NCI-H2227 (cell line): ENCODE measurements at regions not wholly inside any gene's neighbourhood (a gene's known extent, or its start where the extent isn't known, plus 50 kb on each side); places are given as distances from the start of the nearest gene placed in this dataset.

Experiments
- DNase-seq: peaks from one replicate; lab custom pipeline; 2025; ENCODE audit not compliant: unreplicated experiment; lab: John Stamatoyannopoulos, UW

DNA sequence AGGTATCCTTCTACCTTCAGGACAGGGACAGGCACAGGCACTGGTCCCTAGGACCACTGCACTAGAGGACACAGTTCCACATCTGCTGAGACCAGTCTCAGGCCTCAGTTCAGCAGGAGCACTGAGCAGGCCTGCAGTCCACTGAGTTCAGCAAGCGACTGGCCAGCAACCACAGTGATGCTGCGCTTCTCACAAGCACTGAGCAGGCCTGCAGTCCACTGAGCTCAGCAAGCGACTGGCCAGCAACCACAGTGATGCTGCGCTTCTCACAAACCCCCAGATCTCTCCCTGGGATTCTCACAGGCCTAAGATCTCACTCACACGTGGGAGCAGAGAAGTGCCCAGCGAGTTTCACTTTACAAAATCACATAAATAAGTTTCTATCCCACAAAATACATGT, 140.6 kb downstream of the IRS2 start:
- DNase-seq: no peak

DNA sequence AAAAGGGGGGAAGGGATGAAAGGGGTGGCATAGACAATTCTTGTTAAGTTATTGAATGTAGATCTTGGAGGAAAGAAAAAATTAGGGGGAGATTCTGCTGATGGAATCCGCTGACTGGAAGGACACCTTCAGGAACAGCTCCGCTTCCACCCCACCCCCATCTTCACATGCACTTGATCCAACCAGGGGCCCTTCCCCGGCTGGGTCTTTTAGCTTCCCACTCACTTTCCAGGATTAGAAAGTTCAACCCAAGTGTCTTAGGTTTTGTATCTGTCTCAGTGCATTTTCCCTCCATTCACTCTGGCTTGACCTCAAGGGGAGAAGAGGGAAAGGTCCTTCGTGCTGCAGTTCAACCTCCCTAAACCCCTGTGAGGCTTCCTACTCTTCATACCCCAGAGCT, 141.4 kb downstream of the IRS2 start:
- DNase-seq: no peak

DNA sequence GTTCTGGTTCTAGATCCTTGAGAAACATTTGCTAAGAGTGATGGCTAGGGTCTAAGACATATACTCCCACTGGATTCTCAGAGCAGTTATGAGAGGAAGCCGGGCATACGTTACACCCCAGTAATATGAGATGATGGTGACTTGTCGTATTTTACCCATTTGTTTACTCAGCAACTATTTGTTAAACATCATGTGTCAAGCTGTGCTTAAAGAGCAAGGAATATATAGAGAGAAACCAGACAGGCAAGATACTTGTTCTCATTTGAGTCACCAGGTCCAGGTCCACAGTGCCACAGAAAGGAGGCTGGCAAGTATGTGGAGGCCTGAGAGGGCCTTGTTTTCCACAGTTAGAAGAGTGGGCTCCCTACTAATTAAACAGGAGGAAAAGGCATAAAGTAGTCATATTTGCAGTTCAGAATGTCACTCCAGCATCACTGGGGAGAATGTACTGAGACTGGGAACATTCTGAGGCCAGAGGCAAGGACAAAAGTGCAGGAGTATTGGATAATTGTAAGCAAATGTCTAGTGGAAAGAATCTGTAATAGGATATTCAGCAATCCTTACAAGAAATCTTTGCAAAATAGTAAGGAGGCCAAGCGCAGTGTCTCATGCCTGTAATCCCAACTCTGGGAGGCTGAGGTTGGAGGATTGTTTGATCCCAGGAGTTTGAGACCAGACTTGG, 142.2 kb downstream of the IRS2 start:
- DNase-seq: no peak

DNA sequence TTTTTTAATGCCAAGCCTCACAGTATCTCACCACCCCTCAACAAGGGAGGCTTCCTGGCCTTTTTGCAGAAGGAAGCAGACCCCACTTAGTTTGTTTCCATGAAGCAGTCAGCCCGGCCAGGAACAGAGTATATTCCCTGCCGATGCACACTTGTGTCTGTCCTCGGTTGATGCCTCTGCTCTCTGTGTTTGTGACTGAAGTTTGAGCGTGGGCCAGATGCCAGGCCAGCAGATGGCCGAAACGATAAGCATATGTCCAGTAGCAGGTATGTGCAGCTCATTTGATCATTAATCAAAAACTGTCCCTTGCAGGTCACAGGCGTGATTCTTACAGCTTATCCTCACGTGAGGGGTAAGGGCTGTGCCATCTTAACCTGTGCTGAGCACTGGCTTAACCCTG, 144.0 kb downstream of the IRS2 start:
- no peak for DNase-seq

DNA sequence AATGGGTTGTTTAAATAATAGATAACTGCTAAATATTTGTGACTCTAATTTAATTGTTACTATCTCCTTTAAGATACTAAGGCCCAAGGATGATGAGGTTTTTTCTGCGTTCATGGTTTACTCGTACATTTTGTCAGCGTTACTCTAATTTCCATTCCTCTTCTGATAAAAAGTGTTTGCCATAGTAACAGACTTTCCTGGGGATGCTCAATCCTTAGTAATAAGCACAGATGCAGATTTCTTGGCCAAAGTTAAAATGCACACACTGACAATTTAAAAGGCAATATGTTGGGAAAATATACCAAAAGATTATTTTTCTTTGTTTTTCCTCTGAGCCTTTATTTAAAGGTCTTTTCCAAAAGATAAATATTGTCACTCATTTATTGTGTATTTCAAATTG, 149.6 kb downstream of the IRS2 start:
- DNase-seq: no peak

DNA sequence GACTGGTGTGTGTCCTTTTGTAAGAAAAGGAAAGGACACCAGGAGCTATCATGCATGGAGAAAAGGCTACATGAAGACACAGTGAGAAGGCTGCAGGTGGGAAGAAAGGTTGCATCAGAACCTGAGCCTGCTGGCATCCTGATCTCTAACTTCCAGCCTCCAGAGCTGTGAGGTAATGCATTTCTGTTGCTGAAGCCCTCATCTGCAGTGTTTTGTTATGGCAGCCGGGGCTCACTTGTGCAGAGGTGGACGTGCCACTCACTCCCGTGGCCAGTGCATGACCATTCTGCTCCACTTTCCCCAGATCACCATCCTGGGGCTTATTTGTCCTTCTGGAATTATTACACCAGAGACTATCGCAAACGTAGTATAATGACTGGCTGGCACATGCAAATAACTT, 155.3 kb downstream of the IRS2 start:
- no peak for DNase-seq

DNA sequence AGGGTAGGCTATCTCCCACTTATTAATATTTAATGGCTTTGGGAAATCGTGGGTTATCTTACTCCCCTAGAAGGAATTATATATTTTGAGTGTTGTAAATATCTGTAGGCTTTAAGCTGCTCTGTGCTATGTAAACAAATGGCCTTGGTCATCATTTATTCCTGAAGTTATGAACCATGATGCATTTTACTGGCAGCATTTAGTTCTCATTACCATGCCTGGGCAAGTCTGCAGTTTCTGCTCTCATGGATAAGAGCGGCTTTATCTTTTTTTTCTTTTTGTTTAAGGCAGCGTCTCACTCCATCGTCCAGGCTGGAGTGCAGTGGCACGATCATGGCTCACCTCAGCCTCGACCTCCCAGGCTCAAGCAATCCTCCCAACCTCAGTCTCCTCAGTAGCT, 156.1 kb downstream of the IRS2 start:
- no peak for DNase-seq

DNA sequence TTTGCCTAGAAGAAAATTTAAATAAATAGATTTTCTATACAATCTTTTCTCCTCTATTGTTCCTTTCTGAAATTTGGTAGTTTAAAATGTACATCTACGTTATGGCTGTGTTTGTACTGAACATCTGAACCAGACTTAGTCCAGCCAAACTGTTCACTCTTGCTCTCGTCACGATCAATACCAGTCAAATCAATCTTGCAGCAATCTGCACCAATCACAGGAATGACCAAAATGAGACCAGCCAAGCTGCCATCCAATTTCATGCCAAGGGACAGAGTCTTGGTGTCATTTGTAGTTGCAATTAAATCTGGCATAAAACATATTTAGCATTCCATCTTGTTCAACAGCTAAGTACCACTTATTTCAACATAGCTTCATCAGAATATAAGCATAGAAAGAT, 156.6 kb downstream of the IRS2 start:
- DNase-seq: no peak

DNA sequence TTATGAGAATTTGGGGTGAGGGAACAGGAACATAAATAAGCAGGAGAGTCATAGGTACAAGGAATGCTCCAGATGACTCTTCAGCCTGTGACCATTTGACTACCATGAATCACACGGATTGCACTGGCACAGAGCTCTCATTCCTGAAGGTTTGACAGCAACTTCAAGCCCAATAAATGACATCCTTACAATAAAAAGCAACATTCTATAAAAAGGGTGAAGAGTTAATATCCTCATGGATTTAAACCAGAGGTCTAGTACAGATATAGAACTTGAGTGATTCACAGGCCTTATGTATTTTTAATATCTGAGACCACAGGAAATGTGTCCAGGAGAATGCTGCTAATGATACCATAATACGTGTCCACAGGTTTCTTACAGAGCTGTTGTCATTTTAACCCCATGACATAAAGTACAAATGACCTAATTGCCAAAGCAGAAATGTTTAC, 158.1 kb downstream of the IRS2 start:
- DNase-seq: no peak

DNA sequence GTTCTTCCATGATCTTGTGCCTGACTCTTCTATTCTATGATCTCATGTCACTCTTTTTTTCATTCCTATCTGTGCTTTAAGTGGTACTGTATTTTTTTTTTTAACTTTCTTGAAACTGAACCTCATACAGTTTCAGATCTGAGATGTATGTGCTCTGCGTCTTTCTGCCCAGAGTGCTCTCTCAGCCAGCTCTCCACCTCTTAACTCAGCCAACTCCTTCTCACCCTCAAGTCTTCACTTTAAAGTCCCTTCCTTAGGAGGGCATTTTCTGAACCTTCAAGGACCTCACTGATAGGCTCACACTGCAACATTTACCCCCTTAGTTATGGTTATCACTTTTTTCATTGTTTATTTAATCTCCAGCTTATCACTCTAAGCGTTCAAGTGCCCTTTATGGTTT, 158.7 kb downstream of the IRS2 start:
- no peak for DNase-seq

DNA sequence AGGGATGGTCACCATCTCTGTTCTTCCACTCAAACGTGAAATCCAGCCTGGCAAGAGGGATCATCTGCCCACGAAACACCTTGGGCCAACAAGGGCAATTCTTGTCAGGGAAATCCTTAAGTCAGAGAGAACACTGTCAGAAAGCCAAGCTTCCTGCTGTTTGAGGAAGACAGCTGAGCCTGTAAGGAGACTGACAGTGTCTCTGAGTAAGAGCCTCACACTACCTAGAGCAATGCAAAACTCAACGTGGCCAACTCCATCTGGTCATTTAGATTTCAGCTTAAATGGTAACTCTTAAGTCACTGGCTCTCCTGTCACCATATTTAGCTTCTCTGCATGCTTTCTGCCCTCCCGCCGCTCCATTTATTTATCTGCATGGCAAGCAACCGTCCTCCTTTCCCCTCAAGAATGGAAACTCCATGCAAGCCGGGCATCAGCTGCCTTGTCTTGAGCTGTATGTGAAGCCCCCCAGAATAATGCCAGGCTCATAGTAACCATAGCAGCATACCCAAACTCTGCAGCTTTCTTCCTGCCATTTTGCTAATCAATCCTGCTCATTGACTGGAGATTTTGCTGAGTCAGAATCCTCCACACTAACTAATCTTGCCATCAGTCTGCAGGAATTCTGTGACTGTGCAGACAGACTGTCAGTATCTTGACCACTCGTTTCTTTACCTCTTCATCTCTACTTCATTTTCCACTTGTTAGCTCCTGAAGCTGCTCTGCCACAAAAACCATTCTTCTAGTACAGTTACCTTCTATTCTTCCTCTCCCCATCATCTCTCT, 159.8 kb downstream of the IRS2 start:
- DNase-seq: no peak

DNA sequence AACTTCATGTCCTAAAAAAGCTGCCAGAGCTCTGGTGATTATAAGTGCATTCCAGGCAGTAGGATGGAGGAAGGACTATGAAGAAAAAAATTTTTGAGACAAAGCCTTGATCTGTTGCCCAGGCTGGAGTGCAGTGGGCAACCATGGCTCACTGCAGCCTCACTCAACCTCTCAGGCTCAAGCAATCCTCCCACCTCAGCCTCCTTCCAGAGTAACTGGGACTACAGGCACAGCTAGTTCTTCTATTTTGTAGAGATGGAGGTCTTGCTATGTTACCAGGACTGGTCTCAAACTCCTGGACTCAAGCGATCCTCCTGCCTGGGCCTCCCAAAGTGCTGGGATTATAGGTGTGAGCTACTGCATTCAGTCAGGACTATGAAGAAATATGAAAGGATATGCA, 161.2 kb downstream of the IRS2 start:
- no peak for DNase-seq

DNA sequence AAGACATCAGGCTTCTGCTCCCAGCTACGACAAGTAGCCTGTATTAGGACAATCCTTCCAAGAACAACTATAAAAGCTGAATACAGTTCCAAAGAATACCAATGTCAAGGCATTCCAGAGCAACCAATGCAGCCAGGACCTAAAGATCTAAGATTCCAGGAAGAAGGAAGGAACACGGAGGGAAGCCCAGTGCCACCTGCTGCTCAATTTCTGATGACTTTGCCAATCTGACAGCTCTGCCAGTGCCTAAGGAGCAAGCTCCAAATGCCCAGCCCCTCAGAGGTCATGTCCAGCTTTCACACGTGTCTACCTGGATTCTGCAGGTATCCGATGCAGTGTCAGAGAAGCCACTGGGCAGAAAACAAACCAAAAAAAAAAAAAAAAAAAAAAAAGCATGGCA, 164.4 kb downstream of the IRS2 start:
- no peak for DNase-seq

DNA sequence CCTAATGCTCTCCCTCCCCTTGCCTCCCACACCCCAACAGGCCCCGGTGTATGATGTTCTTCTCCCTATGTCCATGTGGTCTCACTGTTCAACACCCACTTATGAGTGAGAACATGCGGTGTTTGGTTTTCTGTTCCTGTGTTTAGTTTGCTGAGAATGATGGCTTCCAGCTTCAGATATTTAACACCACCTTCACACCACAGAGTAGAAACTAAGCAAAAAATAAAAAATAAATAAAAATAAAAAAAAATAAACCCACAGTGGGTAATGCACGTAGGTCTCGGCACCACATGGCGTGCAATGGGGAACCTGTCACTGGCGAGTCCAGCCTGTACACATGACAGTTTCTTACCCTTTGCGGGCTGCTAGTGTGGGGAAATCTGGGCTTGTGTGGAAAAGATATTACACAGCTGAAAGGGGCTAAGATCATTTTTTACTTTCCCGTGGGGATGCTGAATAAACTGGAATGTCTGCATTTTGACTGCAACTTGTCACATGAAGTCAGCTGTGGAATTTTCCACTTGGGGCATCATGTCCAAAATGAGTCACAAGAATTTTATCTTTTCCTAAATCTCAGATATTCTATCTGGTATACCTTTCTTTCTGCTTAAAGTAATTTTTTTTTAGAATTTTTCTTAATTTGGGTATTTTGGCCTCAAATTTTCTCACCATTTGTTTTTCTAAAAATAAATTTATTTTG, 170.5 kb downstream of the IRS2 start:
- DNase-seq: no peak

DNA sequence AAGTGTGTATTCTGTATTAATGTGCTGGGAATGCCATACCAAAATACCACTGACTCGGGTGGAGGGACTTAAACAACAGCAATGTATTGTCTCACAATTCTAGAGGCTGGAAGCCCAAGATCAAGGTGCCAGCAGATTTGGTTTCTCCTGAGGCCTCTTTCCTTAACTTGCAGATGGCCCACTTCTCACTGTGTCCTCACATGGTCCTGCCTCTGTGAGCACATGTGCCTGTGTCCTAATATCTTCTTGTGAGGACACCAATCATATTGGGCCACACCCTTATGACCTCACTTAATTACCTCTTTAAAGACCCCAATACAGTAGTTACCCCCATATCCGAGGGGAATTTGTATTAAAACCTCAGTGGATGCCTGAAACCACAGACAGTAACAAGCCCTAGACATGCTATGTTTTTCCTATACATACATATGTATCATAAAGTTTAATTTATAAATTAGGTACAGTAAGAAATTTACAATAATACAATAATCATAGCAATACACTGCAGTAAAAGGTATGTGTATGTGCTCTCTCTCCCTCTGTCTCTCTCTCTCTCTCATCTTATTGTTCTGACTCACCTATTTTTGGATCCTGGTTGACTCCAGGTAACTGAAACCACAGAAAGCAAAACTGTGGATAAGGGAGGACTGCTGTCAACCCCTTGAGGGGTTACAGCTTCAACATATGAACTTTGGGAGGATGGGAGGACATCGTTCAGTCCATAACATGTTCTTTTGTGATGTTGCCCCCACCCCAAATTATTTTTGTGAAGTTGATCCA, 174.3 kb downstream of the IRS2 start:
- DNase-seq: no peak

DNA sequence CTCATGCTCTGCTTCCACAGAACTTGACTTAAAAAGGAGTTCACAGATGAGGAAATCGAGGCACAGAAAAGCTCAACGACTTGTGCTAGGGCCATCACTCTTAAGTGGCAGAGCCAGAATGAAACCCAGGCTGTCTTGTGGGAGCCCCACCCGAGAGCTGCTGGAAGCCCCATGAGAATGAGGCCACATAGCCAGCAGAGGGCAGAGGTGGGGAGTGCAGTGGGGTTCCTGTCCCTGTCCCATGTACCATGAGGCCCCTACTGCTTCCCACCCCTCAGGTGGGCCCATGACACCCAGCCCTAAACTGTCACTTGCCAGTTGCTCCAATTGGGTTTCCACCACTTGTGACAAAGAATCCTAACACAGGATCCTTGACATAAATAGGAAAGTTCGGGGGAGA, 175.9 kb downstream of the IRS2 start:
- no peak for DNase-seq

DNA sequence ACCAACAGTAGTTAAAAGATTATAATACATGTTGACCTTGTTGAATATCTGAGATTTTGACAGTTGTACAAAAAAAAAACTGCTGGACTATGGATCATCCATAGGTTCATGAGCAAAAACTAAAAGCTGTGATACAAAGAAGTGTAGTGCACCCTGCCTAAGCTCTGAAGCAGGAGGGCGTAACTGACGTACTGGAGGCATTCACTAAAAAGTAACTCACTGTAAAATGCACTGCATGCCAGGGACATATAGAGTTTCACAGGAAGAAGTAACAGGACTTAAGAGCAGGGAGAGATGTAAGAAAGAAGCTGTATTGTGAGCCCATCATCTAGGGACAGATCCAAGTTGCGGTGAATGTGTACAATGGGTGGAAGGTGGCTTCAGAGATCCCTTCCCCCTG, 177.9 kb downstream of the IRS2 start:
- no peak for DNase-seq

DNA sequence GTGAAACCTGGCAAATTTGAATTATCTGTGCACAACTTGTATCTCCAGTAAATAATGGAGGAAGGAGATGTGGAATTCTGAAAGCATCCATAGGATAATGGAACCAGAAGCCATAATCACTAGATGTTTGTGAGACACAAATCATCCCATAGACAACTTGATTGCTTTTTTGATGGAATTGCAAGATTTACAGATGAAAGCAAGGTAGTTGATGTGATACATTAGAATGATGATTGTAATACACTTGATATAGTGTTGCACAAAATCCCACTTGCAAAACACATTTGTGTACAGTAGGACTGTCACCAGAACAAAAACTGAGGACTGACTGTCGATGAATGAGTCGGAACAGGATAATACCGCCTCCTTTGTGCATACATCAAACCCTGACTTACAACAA, 178.3 kb downstream of the IRS2 start:
- no peak for DNase-seq

DNA sequence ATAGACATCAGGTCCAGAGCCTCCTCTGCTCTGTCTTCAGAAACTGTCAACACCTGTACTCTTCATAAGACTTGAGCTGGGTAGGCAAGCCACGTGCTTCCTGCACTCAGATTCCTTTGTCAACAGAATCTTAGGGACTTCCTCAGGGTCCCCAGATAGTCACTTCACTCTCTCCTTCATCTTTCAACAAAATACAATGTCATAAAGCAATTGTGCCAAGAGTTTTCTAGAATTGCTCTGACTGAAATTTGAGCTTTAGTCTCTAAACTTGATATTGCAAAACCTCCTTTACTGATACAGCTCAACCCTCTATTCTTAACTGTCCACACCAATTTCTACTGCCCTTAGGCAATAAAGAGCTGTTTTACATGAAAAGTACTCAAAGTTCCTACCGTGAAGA, 179.9 kb downstream of the IRS2 start:
- no peak for DNase-seq

DNA sequence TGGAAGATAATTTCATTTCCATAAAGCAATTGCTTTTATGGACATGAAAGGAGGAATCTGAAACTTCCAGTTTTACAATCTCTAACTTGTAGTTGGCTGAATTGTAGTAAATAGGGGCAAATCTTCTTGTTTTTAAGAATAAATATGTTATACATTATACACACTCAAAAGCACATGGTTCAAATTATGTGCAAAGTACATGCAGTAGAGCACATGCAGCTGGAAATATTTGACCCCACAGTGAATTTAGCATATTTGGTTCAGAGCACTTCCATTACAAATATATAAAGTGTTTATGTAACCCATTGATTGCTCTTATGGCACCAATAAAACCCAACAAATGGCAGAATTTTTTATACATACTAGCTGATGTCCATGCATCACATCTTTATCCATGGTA, 180.5 kb downstream of the IRS2 start:
- no peak for DNase-seq

DNA sequence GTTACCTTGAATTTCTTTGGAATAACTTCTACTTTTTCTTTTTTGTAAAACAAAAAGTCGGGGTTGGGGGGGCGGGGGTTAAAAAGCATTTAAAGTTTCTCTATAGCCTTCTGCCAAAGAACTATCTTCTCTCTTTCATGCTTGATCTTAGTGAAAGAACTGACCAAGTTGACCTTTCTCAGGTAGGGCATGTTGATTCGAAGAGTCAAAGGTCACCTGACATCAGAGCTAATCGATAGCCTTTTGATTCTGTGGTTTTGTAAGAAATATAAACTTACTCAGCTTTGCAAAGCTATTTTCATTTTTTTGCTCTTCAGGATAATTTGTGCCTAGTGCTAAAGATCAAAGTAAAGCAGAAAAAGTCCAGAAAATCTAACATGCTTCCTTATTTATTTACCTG, 181.5 kb downstream of the IRS2 start:
- no peak for DNase-seq
